GM23338 (cell line): ENCODE measurements at regions not wholly inside any gene's neighbourhood (a gene's known extent, or its start where the extent isn't known, plus 50 kb on each side); places are given as distances from the start of the nearest gene placed in this dataset.

ENCODE experiments used
- ATAC-seq: fragments of 200-7000 bp; cut with Tn5 transposase; 3 replicates; pipeline ENCODE4 v1.9.1; 2020
- DNase-seq: peaks from one replicate; pipeline ENCODE4 v3.0.0-alpha.2; 2015; ENCODE audit warnings: low spot score
- H2AFZ ChIP-seq: fragments of 200-600 bp; sonication (generic); 2 replicates; pipeline ENCODE4 v1.8.0; 2016; ENCODE audit warnings: antibody characterized with exemption, mild to moderate bottlenecking, moderate library complexity
- H3F3A ChIP-seq: fragments of 200-600 bp; sonication (generic); replicated peaks from 2 replicates; pipeline ENCODE4 v1.8.0; 2017; ENCODE audit warnings: antibody characterized with exemption, mixed run types, low read depth
- H3K27ac ChIP-seq: fragments of 200-600 bp; sonication (generic); 2 replicates; pipeline ENCODE4 v1.6.1; 2016; ENCODE audit warnings: low read depth
- H3K27me3 ChIP-seq: fragments of 200-600 bp; sonication (generic); 2 replicates; pipeline ENCODE4 v1.8.0; 2016; ENCODE audit warnings: mild to moderate bottlenecking, mixed run types, moderate library complexity; ENCODE audit not compliant: insufficient read depth
- H3K36me3 ChIP-seq: fragments of 200-600 bp; sonication (generic); 2 replicates; pipeline ENCODE4 v1.8.0; 2016; ENCODE audit warnings: mild to moderate bottlenecking; ENCODE audit not compliant: insufficient read depth
- H3K4me1 ChIP-seq: fragments of 200-600 bp; sonication (generic); 2 replicates; pipeline ENCODE4 v1.8.0; 2016; ENCODE audit warnings: mild to moderate bottlenecking, moderate library complexity; ENCODE audit not compliant: insufficient read depth
- H3K4me2 ChIP-seq: fragments of 200-600 bp; sonication (generic); 2 replicates; pipeline ENCODE4 v1.7.1; 2017; ENCODE audit warnings: mixed run types
- H3K4me3 ChIP-seq: fragments of 200-600 bp; sonication (generic); 2 replicates; pipeline ENCODE4 v1.6.1; 2016; ENCODE audit warnings: mixed run types
- H3K79me2 ChIP-seq: fragments of 200-600 bp; sonication (generic); replicated peaks from 2 replicates; pipeline ENCODE4 v1.8.0; 2017; ENCODE audit warnings: mild to moderate bottlenecking; ENCODE audit not compliant: insufficient read depth
- H3K9me2 ChIP-seq: fragments of 200-600 bp; sonication (generic); 2 replicates; pipeline ENCODE4 v1.8.0; 2017; ENCODE audit not compliant: insufficient read depth
- H4K20me1 ChIP-seq: fragments of 200-600 bp; sonication (generic); replicated peaks from 2 replicates; pipeline ENCODE4 v1.8.0; 2017; ENCODE audit warnings: mild to moderate bottlenecking; ENCODE audit not compliant: insufficient read depth
- H3K27ac Mint-ChIP-seq: 2 replicates; pipeline ENCODE4 v1.8.0; 2020; ENCODE audit warnings: inconsistent platforms, mild to moderate bottlenecking, moderate library complexity, mixed read lengths
- H3K27me3 Mint-ChIP-seq: 3 replicates; pipeline ENCODE4 v1.8.0; 2022; ENCODE audit warnings: low read depth, mild to moderate bottlenecking, moderate library complexity, mixed read lengths, inconsistent platforms; ENCODE audit not compliant: insufficient read depth, poor library complexity
- H3K36me3 Mint-ChIP-seq: 3 replicates; pipeline ENCODE4 v1.8.0; 2021; ENCODE audit warnings: low read depth, mild to moderate bottlenecking, inconsistent platforms, moderate library complexity, mixed read lengths
- H3K4me1 Mint-ChIP-seq: 3 replicates; pipeline ENCODE4 v1.8.0; 2020; ENCODE audit warnings: mild to moderate bottlenecking, inconsistent platforms, mixed read lengths
- H3K4me3 Mint-ChIP-seq: 3 replicates; pipeline ENCODE4 v1.8.0; 2021; ENCODE audit warnings: moderate library complexity, mild to moderate bottlenecking, inconsistent platforms, mixed read lengths
- H3K9me3 Mint-ChIP-seq: 3 replicates; pipeline ENCODE4 v1.8.0; 2020; ENCODE audit warnings: moderate library complexity, mild to moderate bottlenecking, inconsistent platforms, mixed read lengths
- ETS1 ChIP-seq: IDR thresholded peaks from 2 replicates; pipeline ENCODE4 v1.6.1; 2016; ENCODE audit warnings: antibody characterized with exemption
- JUNB ChIP-seq: IDR thresholded peaks from one replicate; pipeline ENCODE4 v1.6.1; 2016; ENCODE audit warnings: antibody characterized with exemption; ENCODE audit not compliant: unreplicated experiment
- POLR2AphosphoS5 ChIP-seq: IDR thresholded peaks from 2 replicates; pipeline ENCODE4 v1.6.1; 2016; ENCODE audit warnings: antibody characterized with exemption, low read depth
- TF ChIP-seq, protein P1 (sequence below), 2 experiments: fragments of 200-600 bp in 1 of 2; sonication (generic) in 1 of 2; conservative IDR thresholded peaks; 2 replicates each; pipeline versions ENCODE4 v1.5.1 to v1.6.1; 2016 to 2017; ENCODE audit warnings: antibody characterized with exemption in 2 of 2, low read depth in 2 of 2, mild to moderate bottlenecking in 2 of 2, moderate library complexity in 1 of 2
- TF ChIP-seq, protein P2 (sequence below): fragments of 250-450 bp; sonication (Bioruptor Pico); IDR thresholded peaks from 2 replicates; pipeline ENCODE4 v1.5.0; 2020; ENCODE audit warnings: mild to moderate bottlenecking, moderate library complexity

GRCh38 chr12:116461060-116461459 lies 98.1 kb upstream of the MAP1LC3B2 start:
- H3K4me2 ChIP-seq, result no peak overlapping the region
- Mint-ChIP-seq H3K4me3 (no peak overlapping the region), H3K4me1 (peaks cover 5% of the 10 kb centered on the region), H3K9me3 (no peaks in the 10 kb centered on the region), H3K27ac (no peak overlapping the region), H3K36me3 (no peaks in the 10 kb centered on the region; the same call in 2 of the 3 replicates), H3K27me3 (peaks cover 11% of the 10 kb centered on the region)
- no peaks in the 10 kb centered on the region for H3K36me3 ChIP-seq
- no peaks in the 10 kb centered on the region for H4K20me1 ChIP-seq
- H3K9me2 ChIP-seq, result no peaks in the 10 kb centered on the region
- ATAC-seq (no peak), DNase-seq (no peak)
- no peaks in the 10 kb centered on the region for H3K79me2 ChIP-seq
- H3K4me3 ChIP-seq, result no peak overlapping the region
- no peaks in the 10 kb centered on the region for H3F3A ChIP-seq
- H3K27ac ChIP-seq, result no peak overlapping the region
- H2AFZ ChIP-seq, result no peak overlapping the region
- TF ChIP-seq, protein P1, sequence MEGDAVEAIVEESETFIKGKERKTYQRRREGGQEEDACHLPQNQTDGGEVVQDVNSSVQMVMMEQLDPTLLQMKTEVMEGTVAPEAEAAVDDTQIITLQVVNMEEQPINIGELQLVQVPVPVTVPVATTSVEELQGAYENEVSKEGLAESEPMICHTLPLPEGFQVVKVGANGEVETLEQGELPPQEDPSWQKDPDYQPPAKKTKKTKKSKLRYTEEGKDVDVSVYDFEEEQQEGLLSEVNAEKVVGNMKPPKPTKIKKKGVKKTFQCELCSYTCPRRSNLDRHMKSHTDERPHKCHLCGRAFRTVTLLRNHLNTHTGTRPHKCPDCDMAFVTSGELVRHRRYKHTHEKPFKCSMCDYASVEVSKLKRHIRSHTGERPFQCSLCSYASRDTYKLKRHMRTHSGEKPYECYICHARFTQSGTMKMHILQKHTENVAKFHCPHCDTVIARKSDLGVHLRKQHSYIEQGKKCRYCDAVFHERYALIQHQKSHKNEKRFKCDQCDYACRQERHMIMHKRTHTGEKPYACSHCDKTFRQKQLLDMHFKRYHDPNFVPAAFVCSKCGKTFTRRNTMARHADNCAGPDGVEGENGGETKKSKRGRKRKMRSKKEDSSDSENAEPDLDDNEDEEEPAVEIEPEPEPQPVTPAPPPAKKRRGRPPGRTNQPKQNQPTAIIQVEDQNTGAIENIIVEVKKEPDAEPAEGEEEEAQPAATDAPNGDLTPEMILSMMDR (conservative IDR thresholded peaks at IDR 0.05; ENCODE audit: low read depth in 2 of 2), result no peak
- H3K27me3 ChIP-seq, result no peaks in the 10 kb centered on the region
- no peaks in the 10 kb centered on the region; the same call in 1 of the 2 replicates for H3K4me1 ChIP-seq

GRCh38 chr12:116463366-116463765 lies 95.8 kb upstream of the MAP1LC3B2 start:
- no peaks in the 10 kb centered on the region for H3K4me1 Mint-ChIP-seq
- H3K27ac Mint-ChIP-seq, result no peak overlapping the region
- no peaks in the 10 kb centered on the region for H3K79me2 ChIP-seq
- H3K4me2 ChIP-seq, result no peak overlapping the region
- ATAC-seq, result no peak
- no peak overlapping the region for H3K4me3 Mint-ChIP-seq
- H3K27ac ChIP-seq, result no peak overlapping the region
- H3K9me3 Mint-ChIP-seq, result no peaks in the 10 kb centered on the region
- H2AFZ ChIP-seq, result no peak overlapping the region
- no peaks in the 10 kb centered on the region for H3K9me2 ChIP-seq
- no peaks in the 10 kb centered on the region for H3K4me1 ChIP-seq
- no peaks in the 10 kb centered on the region for H3K36me3 ChIP-seq
- TF ChIP-seq JUNB (no peak), ETS1 (no peak), POLR2AphosphoS5 (no peak)
- TF ChIP-seq, protein P2, sequence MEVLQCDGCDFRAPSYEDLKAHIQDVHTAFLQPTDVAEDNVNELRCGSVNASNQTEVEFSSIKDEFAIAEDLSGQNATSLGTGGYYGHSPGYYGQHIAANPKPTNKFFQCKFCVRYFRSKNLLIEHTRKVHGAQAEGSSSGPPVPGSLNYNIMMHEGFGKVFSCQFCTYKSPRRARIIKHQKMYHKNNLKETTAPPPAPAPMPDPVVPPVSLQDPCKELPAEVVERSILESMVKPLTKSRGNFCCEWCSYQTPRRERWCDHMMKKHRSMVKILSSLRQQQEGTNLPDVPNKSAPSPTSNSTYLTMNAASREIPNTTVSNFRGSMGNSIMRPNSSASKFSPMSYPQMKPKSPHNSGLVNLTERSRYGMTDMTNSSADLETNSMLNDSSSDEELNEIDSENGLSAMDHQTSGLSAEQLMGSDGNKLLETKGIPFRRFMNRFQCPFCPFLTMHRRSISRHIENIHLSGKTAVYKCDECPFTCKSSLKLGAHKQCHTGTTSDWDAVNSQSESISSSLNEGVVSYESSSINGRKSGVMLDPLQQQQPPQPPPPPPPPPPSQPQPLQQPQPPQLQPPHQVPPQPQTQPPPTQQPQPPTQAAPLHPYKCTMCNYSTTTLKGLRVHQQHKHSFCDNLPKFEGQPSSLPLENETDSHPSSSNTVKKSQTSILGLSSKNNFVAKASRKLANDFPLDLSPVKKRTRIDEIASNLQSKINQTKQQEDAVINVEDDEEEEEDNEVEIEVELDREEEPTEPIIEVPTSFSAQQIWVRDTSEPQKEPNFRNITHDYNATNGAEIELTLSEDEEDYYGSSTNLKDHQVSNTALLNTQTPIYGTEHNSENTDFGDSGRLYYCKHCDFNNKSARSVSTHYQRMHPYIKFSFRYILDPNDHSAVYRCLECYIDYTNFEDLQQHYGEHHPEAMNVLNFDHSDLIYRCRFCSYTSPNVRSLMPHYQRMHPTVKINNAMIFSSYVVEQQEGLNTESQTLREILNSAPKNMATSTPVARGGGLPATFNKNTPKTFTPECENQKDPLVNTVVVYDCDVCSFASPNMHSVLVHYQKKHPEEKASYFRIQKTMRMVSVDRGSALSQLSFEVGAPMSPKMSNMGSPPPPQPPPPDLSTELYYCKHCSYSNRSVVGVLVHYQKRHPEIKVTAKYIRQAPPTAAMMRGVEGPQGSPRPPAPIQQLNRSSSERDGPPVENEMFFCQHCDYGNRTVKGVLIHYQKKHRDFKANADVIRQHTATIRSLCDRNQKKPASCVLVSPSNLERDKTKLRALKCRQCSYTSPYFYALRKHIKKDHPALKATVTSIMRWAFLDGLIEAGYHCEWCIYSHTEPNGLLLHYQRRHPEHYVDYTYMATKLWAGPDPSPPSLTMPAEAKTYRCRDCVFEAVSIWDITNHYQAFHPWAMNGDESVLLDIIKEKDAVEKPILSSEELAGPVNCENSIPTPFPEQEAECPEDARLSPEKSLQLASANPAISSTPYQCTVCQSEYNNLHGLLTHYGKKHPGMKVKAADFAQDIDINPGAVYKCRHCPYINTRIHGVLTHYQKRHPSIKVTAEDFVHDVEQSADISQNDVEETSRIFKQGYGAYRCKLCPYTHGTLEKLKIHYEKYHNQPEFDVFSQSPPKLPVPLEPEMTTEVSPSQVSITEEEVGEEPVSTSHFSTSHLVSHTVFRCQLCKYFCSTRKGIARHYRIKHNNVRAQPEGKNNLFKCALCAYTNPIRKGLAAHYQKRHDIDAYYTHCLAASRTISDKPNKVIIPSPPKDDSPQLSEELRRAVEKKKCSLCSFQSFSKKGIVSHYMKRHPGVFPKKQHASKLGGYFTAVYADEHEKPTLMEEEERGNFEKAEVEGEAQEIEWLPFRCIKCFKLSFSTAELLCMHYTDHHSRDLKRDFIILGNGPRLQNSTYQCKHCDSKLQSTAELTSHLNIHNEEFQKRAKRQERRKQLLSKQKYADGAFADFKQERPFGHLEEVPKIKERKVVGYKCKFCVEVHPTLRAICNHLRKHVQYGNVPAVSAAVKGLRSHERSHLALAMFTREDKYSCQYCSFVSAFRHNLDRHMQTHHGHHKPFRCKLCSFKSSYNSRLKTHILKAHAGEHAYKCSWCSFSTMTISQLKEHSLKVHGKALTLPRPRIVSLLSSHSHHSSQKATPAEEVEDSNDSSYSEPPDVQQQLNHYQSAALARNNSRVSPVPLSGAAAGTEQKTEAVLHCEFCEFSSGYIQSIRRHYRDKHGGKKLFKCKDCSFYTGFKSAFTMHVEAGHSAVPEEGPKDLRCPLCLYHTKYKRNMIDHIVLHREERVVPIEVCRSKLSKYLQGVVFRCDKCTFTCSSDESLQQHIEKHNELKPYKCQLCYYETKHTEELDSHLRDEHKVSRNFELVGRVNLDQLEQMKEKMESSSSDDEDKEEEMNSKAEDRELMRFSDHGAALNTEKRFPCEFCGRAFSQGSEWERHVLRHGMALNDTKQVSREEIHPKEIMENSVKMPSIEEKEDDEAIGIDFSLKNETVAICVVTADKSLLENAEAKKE (CRISPR knock-in tag), result no peak
- H4K20me1 ChIP-seq, result no peaks in the 10 kb centered on the region
- H3K4me3 ChIP-seq, result no peak overlapping the region
- peaks cover 8% of the 10 kb centered on the region for H3K27me3 Mint-ChIP-seq
- H3F3A ChIP-seq, result no peaks in the 10 kb centered on the region
- DNase-seq, result no peak
- H3K27me3 ChIP-seq, result no peaks in the 10 kb centered on the region
- no peaks in the 10 kb centered on the region for H3K36me3 Mint-ChIP-seq
